Suppressor macrophage treated with lipopolysaccharide for 1 hour (primary cell): ENCODE measurements at regions not wholly inside any gene's neighbourhood (a gene's known extent, or its start where the extent isn't known, plus 50 kb on each side); places are given as distances from the start of the nearest gene placed in this dataset.

ENCODE experiments used
- DNase-seq, 3 donors: peaks; one replicate each; pipeline ENCODE4 v3.0.0-alpha.2; 2020 to 2022

DNA sequence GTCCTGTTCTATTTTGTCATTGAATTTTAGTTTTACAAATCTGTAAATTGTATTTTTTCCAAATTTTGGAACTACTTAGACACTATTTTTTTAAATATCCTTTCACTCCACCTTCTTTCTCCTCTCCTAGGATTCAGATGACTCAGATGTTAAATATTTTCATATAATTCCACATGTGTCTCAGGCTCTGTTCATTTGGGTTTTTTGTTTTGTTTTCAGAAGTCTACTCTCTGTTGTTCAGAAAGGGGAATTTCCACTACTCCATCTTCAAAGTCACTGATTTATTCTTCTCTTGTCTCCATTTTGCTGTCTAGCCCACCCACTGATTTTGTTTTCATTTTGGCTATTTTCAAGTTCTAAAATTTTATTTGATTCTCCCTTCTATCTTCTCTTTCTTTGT lies 264.0 kb upstream of the SLIT2 start:
- DNase-seq, result no peak

- no peak for DNase-seq
These were observed 268.6 kb upstream of the SLIT2 start for GRCh38 chr4:19983072-19983471.

DNA sequence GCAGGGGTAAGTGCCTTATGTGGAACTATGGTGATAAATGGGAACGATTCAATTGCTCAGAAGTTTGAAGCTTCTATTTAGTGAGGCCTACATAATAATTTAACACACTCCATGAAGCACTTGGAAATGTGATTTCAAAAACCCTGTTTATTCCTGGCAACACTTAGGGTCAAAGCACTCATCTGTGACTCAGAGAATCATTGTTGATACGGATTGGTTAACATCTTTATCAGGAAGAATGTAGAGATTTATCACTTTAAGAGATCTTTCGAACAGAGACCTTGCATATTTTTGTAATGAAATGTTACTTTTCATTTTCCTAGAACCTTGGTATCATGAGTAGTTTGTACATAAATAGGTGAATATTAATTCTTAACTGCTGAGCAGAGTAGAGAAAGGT lies 269.1 kb upstream of the SLIT2 start:
- DNase-seq, result no peak

DNA sequence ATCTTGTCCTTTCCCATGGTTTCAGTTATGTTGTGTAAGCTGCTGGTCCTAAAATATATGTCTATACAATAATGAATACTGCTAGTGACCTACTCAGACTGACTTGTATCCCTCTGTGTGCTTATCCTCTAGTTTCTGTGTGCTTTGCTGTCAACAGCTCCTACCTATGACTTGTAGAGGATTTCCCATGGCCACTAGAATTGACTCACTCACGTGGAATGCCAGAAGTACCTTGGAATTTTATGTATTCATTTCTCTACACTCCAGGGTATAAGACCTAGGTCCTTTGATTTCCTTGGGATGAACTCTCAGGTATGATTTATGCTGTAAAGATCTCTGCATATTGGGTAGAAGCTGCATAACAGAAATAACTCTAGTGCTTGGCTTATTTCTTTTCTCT lies 279.9 kb upstream of the SLIT2 start:
- no peak for DNase-seq

GRCh38 chr4:19969492-19969891 lies 282.2 kb upstream of the SLIT2 start:
- DNase-seq, result no peak

- no peak for DNase-seq
These were observed 290.6 kb upstream of the SLIT2 start for GRCh38 chr4:19961091-19961490.

- no peak for DNase-seq
These were observed 292.9 kb upstream of the SLIT2 start for GRCh38 chr4:19958848-19959247.

DNA sequence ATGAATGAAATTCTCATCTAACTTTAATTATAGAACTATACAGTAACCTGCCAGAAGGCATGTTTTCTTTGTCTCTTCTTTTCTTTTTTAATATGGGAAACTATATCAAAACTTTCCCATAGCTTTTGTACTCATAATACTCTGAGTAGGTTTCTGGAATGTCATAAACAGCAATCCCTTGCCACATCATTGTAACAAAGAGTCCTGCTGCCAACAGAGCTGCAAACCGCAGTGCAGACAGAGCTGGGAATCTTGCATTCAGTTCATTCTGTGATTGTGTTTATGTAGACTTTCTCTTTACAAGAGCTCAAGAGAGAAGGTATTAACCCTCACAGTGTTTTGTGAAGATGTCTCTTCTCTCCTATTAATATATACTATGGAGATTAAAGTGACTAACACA lies 304.4 kb upstream of the SLIT2 start:
- no peak for DNase-seq

DNA sequence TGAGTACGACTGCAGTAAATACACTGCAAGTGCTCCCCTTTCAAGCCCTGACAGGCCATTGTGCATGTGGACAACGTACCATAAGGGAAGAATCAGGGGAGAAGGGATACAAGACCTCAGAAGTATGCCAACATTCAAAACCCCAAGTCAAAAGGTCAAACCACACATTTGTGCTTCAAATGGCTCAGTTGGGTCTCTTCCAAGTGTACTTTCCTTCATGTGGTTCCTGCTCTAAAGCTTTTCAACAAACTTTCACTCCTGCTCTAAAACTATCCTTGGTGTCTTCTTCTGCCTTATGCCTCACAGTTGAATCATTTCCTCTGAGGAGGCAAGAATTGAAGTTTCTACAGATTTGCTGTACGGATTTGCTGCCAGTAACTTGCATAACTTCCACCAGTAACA lies 305.7 kb upstream of the SLIT2 start:
- no peak for DNase-seq

- no peak for DNase-seq
These were observed 306.2 kb upstream of the SLIT2 start for GRCh38 chr4:19945501-19945900.

DNA sequence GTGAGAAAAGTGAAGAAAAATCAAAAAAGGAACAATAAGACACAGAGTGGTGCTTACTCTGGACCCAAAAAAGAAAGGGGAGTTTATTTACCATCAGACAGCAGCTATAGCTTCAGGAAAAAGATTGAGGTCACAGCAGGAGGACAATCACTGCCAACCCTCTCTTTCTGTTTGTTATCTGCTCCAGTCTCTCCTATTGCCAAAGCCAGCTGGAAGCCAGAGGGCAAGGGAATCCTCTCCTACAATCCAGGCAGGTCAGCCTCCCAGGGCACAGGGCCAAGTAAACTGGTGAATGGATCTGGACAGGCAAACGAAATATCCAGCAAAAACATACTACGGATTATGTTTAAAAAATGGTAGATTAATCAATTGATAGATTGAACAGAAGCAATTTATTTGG lies 306.9 kb upstream of the SLIT2 start:
- DNase-seq, result no peak

GRCh38 chr4:19944251-19944650 lies 307.5 kb upstream of the SLIT2 start:
- no peak for DNase-seq

GRCh38 chr4:19941434-19941833 lies 310.3 kb upstream of the SLIT2 start:
- DNase-seq, result no peak

DNA sequence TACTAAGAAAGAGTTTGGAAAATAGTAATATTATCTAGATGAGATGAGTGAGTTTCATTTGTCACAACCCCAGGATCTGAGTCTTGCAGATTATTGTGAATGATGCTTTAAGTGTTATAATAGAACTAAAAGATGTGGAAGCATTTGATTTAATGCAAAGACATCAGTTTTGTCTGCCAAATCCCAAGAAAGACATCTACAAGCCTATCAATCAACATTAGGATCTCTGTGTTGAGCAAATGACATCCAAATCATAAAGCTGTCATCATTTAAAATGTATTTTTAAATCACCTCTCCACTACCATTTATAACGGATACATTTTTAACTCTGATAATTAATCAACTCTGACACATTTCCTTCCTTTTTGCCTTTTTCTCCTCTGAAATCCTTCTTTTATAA lies 310.8 kb upstream of the SLIT2 start:
- DNase-seq, result no peak

DNA sequence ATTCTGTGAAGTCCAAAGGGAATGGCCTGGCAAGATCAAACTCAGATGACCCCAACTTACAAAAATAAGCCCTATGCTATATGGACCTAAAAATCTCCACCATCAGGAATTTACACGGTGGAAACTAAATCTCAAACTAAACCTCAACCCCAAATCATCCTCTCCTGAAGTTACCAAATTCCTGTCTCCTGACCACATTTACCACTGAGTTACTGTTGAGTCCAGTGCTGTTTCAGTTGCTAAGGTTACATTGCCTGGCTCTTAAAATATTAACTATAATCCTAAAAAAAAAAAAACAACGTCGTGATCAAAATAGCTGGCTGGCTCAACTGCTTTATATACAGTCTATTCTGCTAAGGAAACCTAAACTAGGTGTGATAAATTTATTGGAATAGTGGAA lies 315.2 kb upstream of the SLIT2 start:
- no peak for DNase-seq

DNA sequence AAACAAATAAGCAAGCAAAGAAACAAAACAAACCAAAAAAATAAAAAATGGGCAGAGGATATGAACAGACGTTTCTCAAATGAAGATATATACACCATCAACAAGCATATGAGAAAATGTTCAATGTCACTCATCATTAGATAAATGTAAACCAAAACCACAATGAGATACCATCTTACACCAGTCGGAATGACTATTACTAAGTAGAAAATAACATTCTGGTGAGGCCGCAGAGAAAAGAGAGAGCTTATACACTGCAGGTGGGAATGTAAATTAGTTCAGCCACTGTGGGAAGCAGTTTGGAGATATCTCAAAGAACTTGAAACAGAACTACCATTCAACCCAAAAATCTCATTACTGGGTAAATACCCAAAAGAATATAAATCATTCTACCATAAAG lies 321.0 kb upstream of the SLIT2 start:
- DNase-seq, result no peak

GRCh38 chr4:19927381-19927780 lies 324.3 kb upstream of the SLIT2 start:
- no peak for DNase-seq

DNA sequence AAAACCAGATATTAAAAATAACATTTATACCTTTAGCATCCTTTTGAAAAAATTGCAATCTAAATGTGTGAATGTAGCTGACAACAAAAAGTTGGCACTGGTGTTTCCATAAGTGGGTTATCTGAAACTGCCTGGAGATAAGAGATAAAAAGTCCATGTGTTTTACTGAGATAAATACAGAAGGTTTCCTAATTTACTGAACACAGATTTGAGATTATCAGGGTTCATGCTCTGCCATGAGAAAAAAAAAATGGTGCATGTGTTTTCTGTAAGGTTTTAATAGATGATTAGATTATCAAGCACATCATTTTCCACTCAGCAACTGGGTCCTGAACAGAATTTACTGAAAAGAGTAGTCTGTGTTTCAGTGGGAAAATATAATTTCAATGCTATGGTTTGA lies 326.2 kb upstream of the SLIT2 start:
- DNase-seq, result no peak

GRCh38 chr4:19924761-19925160 lies 326.9 kb upstream of the SLIT2 start:
- no peak for DNase-seq

GRCh38 chr4:19915276-19915675 lies 336.4 kb upstream of the SLIT2 start:
- no peak for DNase-seq

GRCh38 chr4:19913650-19914049 lies 338.1 kb upstream of the SLIT2 start:
- DNase-seq, result no peak

DNA sequence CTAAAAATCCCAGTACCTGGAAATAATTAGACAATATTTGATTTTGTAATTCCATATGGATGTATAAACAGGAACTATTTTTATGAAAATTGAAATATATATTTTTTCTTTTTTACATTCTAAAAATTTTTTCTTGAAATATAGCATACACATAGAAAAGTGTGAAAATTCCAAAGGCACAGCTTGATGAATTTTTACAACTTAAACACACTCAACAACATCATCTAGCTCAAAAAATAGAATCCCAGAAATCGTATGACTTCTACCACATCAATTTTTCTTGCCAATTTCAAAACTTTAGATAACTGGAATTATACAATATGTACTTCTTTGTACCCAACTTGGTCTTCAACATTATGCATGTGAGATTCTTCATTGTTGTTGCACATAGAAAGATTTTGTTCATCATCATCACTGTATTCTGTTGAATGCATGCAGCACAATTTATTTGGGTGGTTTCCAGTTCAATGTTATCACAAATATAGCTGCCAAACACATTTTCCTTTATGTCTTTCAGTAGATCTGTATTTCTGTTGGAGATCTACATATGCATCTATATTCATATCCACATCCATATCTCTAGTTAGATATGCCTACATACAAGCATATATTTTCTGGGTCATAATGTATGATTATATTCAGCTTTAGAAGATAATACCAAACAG lies 340.7 kb upstream of the SLIT2 start:
- no peak for DNase-seq

GRCh38 chr4:19905024-19905423 lies 346.7 kb upstream of the SLIT2 start:
- DNase-seq, result no peak

DNA sequence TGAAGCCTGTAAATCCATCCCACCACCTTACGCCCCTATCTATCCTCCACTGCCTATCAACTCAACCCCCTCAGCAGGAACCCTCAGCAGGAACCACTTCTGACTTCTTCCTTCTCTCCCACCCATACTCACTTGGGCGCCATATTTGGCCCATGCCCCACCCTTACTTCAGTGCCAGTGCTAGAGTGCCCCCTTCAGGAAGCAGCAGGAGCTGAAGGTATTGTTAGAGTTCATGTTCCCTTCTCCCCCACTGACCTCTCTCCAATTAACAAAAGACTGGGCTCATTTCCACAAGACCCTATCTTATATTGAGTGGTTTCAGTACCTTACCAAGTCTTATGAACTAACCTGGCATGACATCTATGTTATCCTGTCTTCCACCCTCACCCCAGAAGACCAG lies 363.1 kb upstream of the SLIT2 start:
- no peak for DNase-seq

DNA sequence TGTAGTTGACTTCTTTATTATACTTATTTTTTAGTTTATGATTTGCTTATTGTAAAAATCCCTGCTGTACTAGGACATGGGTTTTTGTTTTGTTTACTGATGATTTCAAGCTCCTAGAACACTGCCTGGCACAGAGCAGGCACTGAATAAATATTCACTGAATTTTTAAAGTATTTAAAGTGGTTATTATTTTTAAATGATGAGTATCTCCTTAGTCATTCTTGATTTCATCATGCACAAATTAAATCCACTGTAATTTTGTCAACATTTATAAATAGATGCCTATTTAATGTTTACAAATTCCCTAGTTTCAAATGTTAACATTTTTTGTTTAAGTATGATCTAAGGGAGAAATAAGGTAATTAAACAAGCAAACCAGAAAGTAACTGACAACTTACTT lies 367.9 kb upstream of the SLIT2 start:
- DNase-seq, result no peak

DNA sequence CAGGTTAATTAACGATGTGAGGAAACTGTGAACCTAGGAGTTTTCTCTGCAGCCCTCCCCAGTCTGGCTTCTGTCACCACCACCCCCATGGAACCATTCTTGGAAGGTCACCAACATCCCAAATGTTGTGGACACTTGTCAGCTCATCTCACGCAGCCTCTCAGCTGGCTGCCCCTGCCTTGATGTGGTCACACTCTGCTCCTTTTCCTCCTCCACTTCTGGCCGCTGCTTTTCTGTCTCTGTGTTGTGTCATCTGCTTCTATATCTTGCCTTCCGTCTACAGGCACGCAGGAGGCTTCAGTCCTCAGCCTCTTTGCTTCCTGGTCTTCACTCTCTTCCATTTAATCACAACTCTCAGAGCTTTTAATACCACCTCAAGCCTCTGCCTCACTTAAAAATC lies 371.5 kb upstream of the SLIT2 start:
- DNase-seq, result no peak
